ENCODE measurements at regions not wholly inside any gene's neighbourhood (a gene's known extent, or its start where the extent isn't known, plus 50 kb on each side); places are given as distances from the start of the nearest gene placed in this dataset.

- TF ChIP-seq, protein P1, sequence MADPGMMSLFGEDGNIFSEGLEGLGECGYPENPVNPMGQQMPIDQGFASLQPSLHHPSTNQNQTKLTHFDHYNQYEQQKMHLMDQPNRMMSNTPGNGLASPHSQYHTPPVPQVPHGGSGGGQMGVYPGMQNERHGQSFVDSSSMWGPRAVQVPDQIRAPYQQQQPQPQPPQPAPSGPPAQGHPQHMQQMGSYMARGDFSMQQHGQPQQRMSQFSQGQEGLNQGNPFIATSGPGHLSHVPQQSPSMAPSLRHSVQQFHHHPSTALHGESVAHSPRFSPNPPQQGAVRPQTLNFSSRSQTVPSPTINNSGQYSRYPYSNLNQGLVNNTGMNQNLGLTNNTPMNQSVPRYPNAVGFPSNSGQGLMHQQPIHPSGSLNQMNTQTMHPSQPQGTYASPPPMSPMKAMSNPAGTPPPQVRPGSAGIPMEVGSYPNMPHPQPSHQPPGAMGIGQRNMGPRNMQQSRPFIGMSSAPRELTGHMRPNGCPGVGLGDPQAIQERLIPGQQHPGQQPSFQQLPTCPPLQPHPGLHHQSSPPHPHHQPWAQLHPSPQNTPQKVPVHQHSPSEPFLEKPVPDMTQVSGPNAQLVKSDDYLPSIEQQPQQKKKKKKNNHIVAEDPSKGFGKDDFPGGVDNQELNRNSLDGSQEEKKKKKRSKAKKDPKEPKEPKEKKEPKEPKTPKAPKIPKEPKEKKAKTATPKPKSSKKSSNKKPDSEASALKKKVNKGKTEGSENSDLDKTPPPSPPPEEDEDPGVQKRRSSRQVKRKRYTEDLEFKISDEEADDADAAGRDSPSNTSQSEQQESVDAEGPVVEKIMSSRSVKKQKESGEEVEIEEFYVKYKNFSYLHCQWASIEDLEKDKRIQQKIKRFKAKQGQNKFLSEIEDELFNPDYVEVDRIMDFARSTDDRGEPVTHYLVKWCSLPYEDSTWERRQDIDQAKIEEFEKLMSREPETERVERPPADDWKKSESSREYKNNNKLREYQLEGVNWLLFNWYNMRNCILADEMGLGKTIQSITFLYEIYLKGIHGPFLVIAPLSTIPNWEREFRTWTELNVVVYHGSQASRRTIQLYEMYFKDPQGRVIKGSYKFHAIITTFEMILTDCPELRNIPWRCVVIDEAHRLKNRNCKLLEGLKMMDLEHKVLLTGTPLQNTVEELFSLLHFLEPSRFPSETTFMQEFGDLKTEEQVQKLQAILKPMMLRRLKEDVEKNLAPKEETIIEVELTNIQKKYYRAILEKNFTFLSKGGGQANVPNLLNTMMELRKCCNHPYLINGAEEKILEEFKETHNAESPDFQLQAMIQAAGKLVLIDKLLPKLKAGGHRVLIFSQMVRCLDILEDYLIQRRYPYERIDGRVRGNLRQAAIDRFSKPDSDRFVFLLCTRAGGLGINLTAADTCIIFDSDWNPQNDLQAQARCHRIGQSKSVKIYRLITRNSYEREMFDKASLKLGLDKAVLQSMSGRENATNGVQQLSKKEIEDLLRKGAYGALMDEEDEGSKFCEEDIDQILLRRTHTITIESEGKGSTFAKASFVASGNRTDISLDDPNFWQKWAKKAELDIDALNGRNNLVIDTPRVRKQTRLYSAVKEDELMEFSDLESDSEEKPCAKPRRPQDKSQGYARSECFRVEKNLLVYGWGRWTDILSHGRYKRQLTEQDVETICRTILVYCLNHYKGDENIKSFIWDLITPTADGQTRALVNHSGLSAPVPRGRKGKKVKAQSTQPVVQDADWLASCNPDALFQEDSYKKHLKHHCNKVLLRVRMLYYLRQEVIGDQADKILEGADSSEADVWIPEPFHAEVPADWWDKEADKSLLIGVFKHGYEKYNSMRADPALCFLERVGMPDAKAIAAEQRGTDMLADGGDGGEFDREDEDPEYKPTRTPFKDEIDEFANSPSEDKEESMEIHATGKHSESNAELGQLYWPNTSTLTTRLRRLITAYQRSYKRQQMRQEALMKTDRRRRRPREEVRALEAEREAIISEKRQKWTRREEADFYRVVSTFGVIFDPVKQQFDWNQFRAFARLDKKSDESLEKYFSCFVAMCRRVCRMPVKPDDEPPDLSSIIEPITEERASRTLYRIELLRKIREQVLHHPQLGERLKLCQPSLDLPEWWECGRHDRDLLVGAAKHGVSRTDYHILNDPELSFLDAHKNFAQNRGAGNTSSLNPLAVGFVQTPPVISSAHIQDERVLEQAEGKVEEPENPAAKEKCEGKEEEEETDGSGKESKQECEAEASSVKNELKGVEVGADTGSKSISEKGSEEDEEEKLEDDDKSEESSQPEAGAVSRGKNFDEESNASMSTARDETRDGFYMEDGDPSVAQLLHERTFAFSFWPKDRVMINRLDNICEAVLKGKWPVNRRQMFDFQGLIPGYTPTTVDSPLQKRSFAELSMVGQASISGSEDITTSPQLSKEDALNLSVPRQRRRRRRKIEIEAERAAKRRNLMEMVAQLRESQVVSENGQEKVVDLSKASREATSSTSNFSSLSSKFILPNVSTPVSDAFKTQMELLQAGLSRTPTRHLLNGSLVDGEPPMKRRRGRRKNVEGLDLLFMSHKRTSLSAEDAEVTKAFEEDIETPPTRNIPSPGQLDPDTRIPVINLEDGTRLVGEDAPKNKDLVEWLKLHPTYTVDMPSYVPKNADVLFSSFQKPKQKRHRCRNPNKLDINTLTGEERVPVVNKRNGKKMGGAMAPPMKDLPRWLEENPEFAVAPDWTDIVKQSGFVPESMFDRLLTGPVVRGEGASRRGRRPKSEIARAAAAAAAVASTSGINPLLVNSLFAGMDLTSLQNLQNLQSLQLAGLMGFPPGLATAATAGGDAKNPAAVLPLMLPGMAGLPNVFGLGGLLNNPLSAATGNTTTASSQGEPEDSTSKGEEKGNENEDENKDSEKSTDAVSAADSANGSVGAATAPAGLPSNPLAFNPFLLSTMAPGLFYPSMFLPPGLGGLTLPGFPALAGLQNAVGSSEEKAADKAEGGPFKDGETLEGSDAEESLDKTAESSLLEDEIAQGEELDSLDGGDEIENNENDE (IDR thresholded peaks at IDR 0.05; ENCODE audit: low read depth, low read length): no peak
- TF ChIP-seq ZNF561 (CRISPR knock-in tag; conservative IDR thresholded peaks at IDR 0.05) (no peak), RUNX1 (IDR thresholded peaks at IDR 0.05; ENCODE audit: low read depth) (no peak), ZNF695 (CRISPR knock-in tag; IDR thresholded peaks at IDR 0.05) (no peak), STAT5B (CRISPR knock-in tag; IDR thresholded peaks at IDR 0.05) (no peak), GABPA (tag; conservative IDR thresholded peaks at IDR 0.05; ENCODE audit: low read depth) (no peak), HINFP (tag; conservative IDR thresholded peaks at IDR 0.05; ENCODE audit: low read depth) (no peak), XRCC5 (IDR thresholded peaks at IDR 0.05; ENCODE audit: low read depth, low read length) (no peak), BRD4 (IDR thresholded peaks at IDR 0.05) (no peak), MITF (IDR thresholded peaks at IDR 0.05) (no peak)
- TF ChIP-seq, protein P2, sequence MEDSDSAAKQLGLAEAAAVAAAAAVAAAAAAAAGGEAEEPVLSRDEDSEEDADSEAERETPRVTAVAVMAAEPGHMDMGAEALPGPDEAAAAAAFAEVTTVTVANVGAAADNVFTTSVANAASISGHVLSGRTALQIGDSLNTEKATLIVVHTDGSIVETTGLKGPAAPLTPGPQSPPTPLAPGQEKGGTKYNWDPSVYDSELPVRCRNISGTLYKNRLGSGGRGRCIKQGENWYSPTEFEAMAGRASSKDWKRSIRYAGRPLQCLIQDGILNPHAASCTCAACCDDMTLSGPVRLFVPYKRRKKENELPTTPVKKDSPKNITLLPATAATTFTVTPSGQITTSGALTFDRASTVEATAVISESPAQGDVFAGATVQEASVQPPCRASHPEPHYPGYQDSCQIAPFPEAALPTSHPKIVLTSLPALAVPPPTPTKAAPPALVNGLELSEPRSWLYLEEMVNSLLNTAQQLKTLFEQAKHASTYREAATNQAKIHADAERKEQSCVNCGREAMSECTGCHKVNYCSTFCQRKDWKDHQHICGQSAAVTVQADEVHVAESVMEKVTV (CRISPR knock-in tag; IDR thresholded peaks at IDR 0.05): no peak
Observed at GRCh38 chr12:18907728-18908127, 169.8 kb downstream of the CAPZA3 start (continued).

All from K562 (cell line).